Keratinocyte (primary cell): ENCODE measurements at regions not wholly inside any gene's neighbourhood (a gene's known extent, or its start where the extent isn't known, plus 50 kb on each side); places are given as distances from the start of the nearest gene placed in this dataset.

Source experiments
- DNase-seq: peaks from one replicate; pipeline ENCODE4 v3.0.0-alpha.2; 2011; ENCODE audit warnings: low read depth, missing footprints, low spot score
- FAIRE-seq: peaks from 2 replicates; lab custom pipeline; 2011; peaks lifted over from hg19 to GRCh38; lab: Jason Lieb, UNC
- H2AFZ ChIP-seq: 2 replicates; pipeline ENCODE4 v1.6.0; 2012; ENCODE audit warnings: low read length, control low read depth, inconsistent platforms; ENCODE audit not compliant: control insufficient read depth
- H3K27ac ChIP-seq: 2 replicates; pipeline ENCODE4 v1.5.1; 2011; ENCODE audit warnings: low read length; ENCODE audit not compliant: control insufficient read depth, insufficient read depth
- H3K27me3 ChIP-seq: 3 replicates; pipeline ENCODE4 v1.6.0; 2011; ENCODE audit warnings: low read length; ENCODE audit not compliant: control insufficient read depth, insufficient read depth; ENCODE audit errors: extremely low read depth
- H3K36me3 ChIP-seq, 2 experiments: 2 replicates in 1 of 2; 3 replicates in 1 of 2; pipeline ENCODE4 v1.5.1; 2011; ENCODE audit warnings: low read length in 2 of 2, mild to moderate bottlenecking in 1 of 2; ENCODE audit not compliant: control insufficient read depth in 2 of 2, insufficient read depth in 2 of 2; ENCODE audit errors: extremely low read depth in 1 of 2
- H3K4me1 ChIP-seq: 3 replicates; pipeline ENCODE4 v1.5.1; 2011; ENCODE audit warnings: low read length; ENCODE audit not compliant: control insufficient read depth, insufficient read depth; ENCODE audit errors: extremely low read depth
- H3K4me2 ChIP-seq: 3 replicates; pipeline ENCODE4 v1.6.0; 2011; ENCODE audit warnings: low read depth, low read length; ENCODE audit not compliant: control insufficient read depth, insufficient read depth; ENCODE audit errors: extremely low read depth
- H3K4me3 ChIP-seq, 3 experiments: fragments of 200-600 bp in 1 of 3; sonication (generic) in 1 of 3; 2 replicates in 2 of 3; 3 replicates in 1 of 3; pipeline ENCODE4 v1.5.1; 2011 to 2016; ENCODE audit warnings: low read length in 3 of 3, mild to moderate bottlenecking in 3 of 3, control low read depth in 2 of 3, inconsistent platforms in 1 of 3, low read depth in 1 of 3, mixed read lengths in 1 of 3, mixed run types in 1 of 3, moderate library complexity in 1 of 3; ENCODE audit not compliant: control insufficient read depth in 2 of 3, insufficient read depth in 2 of 3; ENCODE audit errors: extremely low read depth in 1 of 3
- H3K79me2 ChIP-seq: 2 replicates; pipeline ENCODE4 v1.6.0; 2012; ENCODE audit warnings: low read length; ENCODE audit not compliant: control insufficient read depth, insufficient read depth
- H3K9ac ChIP-seq: 3 replicates; pipeline ENCODE4 v1.6.0; 2011; ENCODE audit warnings: low read length; ENCODE audit not compliant: control insufficient read depth, insufficient read depth; ENCODE audit errors: extremely low read depth
- H3K9me1 ChIP-seq: 3 replicates; pipeline ENCODE4 v1.6.0; 2011; ENCODE audit warnings: low read length; ENCODE audit not compliant: control insufficient read depth, insufficient read depth; ENCODE audit errors: extremely low read depth
- H3K9me3 ChIP-seq: 2 replicates; pipeline ENCODE4 v1.5.1; 2012; ENCODE audit warnings: low read depth, low read length; ENCODE audit not compliant: control insufficient read depth
- H4K20me1 ChIP-seq: 3 replicates; pipeline ENCODE4 v1.6.0; 2011; ENCODE audit warnings: low read length; ENCODE audit not compliant: control insufficient read depth, insufficient read depth; ENCODE audit errors: extremely low read depth
- EZH2 ChIP-seq: IDR thresholded peaks from one replicate; pipeline ENCODE4 v1.6.1; 2012; ENCODE audit warnings: inconsistent platforms, mild to moderate bottlenecking, low read length, moderate library complexity
- dilution Hi-C: fragments of 300-500 bp; cut with MboI; formaldehyde crosslinking; loops from one replicate; pipeline ENCODE4 v1.7.0; 2020; ENCODE audit warnings: low sequenced_read_pairs; ENCODE audit not compliant: extremely low pct_ligation_motif_present
- TF ChIP-seq, protein P1 (sequence below), 3 experiments: IDR thresholded peaks in 1 of 3; conservative IDR thresholded peaks in 1 of 3; optimal IDR thresholded peaks in 1 of 3; 2 replicates in 2 of 3; 3 replicates in 1 of 3; pipeline versions ENCODE3 to v1.5.1; 2011; ENCODE audit warnings: low read length in 3 of 3, mild to moderate bottlenecking in 3 of 3, moderate library complexity in 2 of 3, control low read depth in 1 of 3, inconsistent platforms in 1 of 3; ENCODE audit not compliant: insufficient read depth in 2 of 3; ENCODE audit errors: extremely low read depth in 1 of 3

DNA sequence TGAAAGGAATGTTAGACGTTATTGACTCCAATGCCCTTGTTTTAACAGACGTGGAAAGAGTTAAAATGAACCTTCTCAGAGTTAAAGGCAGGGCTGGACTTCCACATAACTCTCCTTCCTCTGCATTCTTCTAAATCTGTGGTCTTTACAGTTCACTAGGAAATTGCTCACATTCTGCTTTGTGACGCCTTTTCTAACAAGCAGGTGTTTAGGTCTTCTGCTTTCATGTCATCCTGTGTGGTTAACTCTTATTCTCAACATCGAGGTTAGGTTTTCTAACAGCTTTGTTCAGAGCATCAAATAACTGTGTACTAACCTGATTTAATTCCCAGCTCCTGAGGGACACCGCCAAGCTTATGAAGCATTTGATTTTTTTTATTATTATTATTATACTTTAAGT lies 81.3 kb upstream of the NT5E start:
- Histone ChIP-seq H3K4me3 (no peak overlapping the region), H3K4me2 (no peak overlapping the region), H3K36me3 (no peaks in the 10 kb centered on the region), H3K9ac (no peak overlapping the region), H3K27me3 (no peaks in the 10 kb centered on the region), H3K9me1 (no peaks in the 10 kb centered on the region), H4K20me1 (no peaks in the 10 kb centered on the region), H3K4me1 (peaks cover 9% of the 10 kb centered on the region), H2AFZ (no peak overlapping the region), H3K9me3 (no peaks in the 10 kb centered on the region), H3K79me2 (no peaks in the 10 kb centered on the region), H3K27ac (no peak overlapping the region)
- FAIRE-seq, result no peak
- dilution Hi-C loops, result loop anchor here (25.0 kb wide), 1 partner anchor 119 kb away; no protein-coding TSS in a partner anchor
- no peak for DNase-seq
- no peak for TF ChIP-seq EZH2
- TF ChIP-seq, protein P1, sequence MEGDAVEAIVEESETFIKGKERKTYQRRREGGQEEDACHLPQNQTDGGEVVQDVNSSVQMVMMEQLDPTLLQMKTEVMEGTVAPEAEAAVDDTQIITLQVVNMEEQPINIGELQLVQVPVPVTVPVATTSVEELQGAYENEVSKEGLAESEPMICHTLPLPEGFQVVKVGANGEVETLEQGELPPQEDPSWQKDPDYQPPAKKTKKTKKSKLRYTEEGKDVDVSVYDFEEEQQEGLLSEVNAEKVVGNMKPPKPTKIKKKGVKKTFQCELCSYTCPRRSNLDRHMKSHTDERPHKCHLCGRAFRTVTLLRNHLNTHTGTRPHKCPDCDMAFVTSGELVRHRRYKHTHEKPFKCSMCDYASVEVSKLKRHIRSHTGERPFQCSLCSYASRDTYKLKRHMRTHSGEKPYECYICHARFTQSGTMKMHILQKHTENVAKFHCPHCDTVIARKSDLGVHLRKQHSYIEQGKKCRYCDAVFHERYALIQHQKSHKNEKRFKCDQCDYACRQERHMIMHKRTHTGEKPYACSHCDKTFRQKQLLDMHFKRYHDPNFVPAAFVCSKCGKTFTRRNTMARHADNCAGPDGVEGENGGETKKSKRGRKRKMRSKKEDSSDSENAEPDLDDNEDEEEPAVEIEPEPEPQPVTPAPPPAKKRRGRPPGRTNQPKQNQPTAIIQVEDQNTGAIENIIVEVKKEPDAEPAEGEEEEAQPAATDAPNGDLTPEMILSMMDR (optimal IDR thresholded peaks at IDR 0.05 in 1 of 3, IDR thresholded peaks at IDR 0.05 in 1 of 3, conservative IDR thresholded peaks at IDR 0.05 in 1 of 3; ENCODE audit: extremely low read depth in 1 of 3, insufficient read depth in 2 of 3, low read length in 3 of 3), result no peak

DNA sequence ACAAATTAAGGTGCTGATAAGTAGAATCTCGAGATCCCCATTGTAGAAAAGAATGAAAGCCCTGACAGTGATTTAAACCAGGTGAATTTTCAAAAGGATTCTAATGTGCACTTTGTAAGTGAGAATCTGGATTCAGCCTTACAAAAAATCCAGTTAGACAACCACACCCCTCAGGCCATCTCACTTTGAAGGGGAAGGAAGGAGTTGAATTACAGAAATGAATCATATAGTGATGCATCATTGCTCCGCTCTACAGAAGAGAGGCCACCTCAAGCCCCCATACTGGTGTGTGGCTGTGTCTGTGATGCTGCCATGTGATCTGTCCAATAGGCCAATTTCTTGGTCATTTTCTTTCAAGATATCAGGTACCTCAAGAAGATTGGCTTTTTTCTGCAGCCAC lies 85.5 kb upstream of the NT5E start:
- Histone ChIP-seq H3K27ac (peak overlapping the region; percentile 55), H4K20me1 (no peaks in the 10 kb centered on the region), H3K4me3 (peak overlapping the region in 1 of 3 experiments; percentile 2), H3K36me3 (no peaks in the 10 kb centered on the region), H3K9ac (no peak overlapping the region), H3K27me3 (no peaks in the 10 kb centered on the region), H3K79me2 (no peaks in the 10 kb centered on the region), H2AFZ (peak overlapping the region; percentile 30), H3K4me2 (peak overlapping the region; percentile 55), H3K9me1 (no peaks in the 10 kb centered on the region), H3K9me3 (no peaks in the 10 kb centered on the region), H3K4me1 (peaks cover 42% of the 10 kb centered on the region)
- FAIRE-seq (peak; percentile 82), DNase-seq (peak; percentile 36)
- dilution Hi-C loops, result loop anchor here (25.0 kb wide), 1 partner anchor 123 kb away; no protein-coding TSS in a partner anchor
- TF ChIP-seq EZH2, result no peak
- TF ChIP-seq, protein P1 (optimal IDR thresholded peaks at IDR 0.05 in 1 of 3, IDR thresholded peaks at IDR 0.05 in 1 of 3, conservative IDR thresholded peaks at IDR 0.05 in 1 of 3; ENCODE audit: extremely low read depth in 1 of 3, insufficient read depth in 2 of 3, low read length in 3 of 3), result no peak
